ENCODE measurements at regions not wholly inside any gene's neighbourhood (a gene's known extent, or its start where the extent isn't known, plus 50 kb on each side); places are given as distances from the start of the nearest gene placed in this dataset.

GRCh38 chr11:69986440-69986787 is 91.7 kb upstream of the ANO1 start (continued):
- TF ChIP-seq PHF8 (conservative IDR thresholded peaks at IDR 0.05; ENCODE audit: low read depth, low read length), result no peak
